Prostate gland (tissue), 2 donors: ENCODE measurements at regions not wholly inside any gene's neighbourhood (a gene's known extent, or its start where the extent isn't known, plus 50 kb on each side); places are given as distances from the start of the nearest gene placed in this dataset.

Experiments used
- DNase-seq: peaks from one replicate; pipeline ENCODE4 v3.0.0-alpha.2; 2019; ENCODE audit warnings: low spot score
- H3K27ac ChIP-seq, 2 donors: fragments of 200-600 bp; sonication (generic); 2 replicates each; pipeline ENCODE4 v1.5.1; 2017 to 2019
- H3K27me3 ChIP-seq: fragments of 200-600 bp; sonication (generic); replicated peaks from 2 replicates; pipeline ENCODE4 v1.5.1; 2019; ENCODE audit not compliant: insufficient read depth
- H3K36me3 ChIP-seq, 2 donors: fragments of 200-600 bp; sonication (generic); 1 replicate in 1 of 2; 2 replicates in 1 of 2; pipeline versions ENCODE4 v1.5.1 to v1.8.1; 2017 to 2019
- H3K4me1 ChIP-seq: fragments of 200-600 bp; sonication (generic); replicated peaks from 2 replicates; pipeline ENCODE4 v1.5.1; 2019
- H3K4me3 ChIP-seq, 2 donors: fragments of 200-600 bp; sonication (generic); 2 replicates each; pipeline ENCODE4 v1.5.1; 2017 to 2019
- H3K9me3 ChIP-seq: fragments of 200-600 bp; sonication (generic); 2 replicates; pipeline ENCODE4 v1.5.1; 2017
- POLR2A ChIP-seq: fragments of 450-650 bp; IDR thresholded peaks from one replicate; pipeline ENCODE4 v1.6.1; 2016; ENCODE audit warnings: antibody characterized with exemption, mild to moderate bottlenecking
- POLR2AphosphoS5 ChIP-seq: sonication (generic); formaldehyde crosslinking; IDR thresholded peaks from one replicate; pipeline ENCODE4 v1.6.1; 2017; ENCODE audit warnings: antibody characterized with exemption
- WGBS: methylation state at CpG from one replicate; pipeline ENCODE4 v1.1.5; 2018; 5-methylcytosine and 5-hydroxymethylcytosine counted together
- intact Hi-C: fragments of 100-400 bp; cut with DNase I; formaldehyde crosslinking; loops from one replicate; pipeline ENCODE4 v1.14.2; 2022
- TF ChIP-seq, protein P1 (sequence below), 4 experiments: fragments of 200-600 bp in 2 of 4; fragments of 450-650 bp in 2 of 4; sonication (generic) in 2 of 4; IDR thresholded peaks; 1 replicate in 3 of 4; 2 replicates in 1 of 4; pipeline ENCODE4 v1.5.1; 2016 to 2019; ENCODE audit warnings: antibody characterized with exemption in 4 of 4, mild to moderate bottlenecking in 2 of 4, moderate library complexity in 2 of 4

DNA sequence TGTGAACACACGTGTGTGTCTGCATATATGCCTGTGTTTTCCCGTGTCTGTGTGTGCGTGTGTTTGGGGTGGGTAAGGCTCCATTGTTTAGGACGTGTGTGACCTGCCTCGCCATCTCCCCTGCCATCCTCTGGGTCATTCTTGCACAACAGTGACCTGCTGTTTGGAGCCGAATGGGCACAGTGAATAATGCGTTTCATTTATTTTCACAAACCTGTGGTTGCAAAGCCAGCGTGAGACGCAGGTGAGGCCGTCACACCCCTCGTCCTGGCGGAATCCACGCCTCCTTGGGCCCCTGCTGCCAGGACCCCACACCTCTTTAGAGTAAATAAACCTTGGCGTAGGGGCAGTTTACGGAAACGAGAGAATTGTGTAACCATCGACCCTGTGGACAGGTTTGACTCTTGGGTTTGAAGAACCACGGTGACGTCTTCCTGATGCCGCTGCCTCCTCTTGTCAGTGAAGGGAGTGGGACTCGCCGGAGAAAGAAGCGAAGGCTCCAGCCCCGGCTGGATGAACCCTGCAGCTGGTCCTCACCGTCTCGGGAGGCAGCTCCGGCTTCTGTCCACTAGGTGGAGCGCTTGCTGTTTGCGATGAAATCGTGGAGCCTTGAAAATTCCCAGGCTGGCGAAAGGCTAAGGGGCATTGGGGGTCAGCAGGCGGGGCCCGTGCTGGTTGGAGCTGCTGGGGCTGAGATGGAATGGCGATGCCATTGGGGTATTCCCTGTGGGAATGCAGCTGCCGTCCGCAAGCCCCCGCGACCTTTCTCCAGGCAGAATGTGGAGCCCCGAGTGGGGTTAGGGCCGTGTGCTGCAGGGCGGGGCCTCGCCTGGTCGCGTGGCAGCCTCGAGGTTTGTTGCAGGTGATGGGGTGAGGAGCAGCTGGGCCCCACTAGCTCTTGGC is 81.1 kb downstream of the RTP5 start:
- Histone ChIP-seq H3K4me1 (no peaks in the 10 kb centered on the region), H3K9me3 (no peaks in the 10 kb centered on the region), H3K4me3 (no peak overlapping the region), H3K27me3 (no peaks in the 10 kb centered on the region), H3K36me3 (no peaks in the 10 kb centered on the region), H3K27ac (no peak overlapping the region)
- intact Hi-C loops: no loop called here
- 30% methylated on average over 44 of the region's 45 CpGs for WGBS
- peak; percentile 63 for DNase-seq
- TF ChIP-seq, protein P1, sequence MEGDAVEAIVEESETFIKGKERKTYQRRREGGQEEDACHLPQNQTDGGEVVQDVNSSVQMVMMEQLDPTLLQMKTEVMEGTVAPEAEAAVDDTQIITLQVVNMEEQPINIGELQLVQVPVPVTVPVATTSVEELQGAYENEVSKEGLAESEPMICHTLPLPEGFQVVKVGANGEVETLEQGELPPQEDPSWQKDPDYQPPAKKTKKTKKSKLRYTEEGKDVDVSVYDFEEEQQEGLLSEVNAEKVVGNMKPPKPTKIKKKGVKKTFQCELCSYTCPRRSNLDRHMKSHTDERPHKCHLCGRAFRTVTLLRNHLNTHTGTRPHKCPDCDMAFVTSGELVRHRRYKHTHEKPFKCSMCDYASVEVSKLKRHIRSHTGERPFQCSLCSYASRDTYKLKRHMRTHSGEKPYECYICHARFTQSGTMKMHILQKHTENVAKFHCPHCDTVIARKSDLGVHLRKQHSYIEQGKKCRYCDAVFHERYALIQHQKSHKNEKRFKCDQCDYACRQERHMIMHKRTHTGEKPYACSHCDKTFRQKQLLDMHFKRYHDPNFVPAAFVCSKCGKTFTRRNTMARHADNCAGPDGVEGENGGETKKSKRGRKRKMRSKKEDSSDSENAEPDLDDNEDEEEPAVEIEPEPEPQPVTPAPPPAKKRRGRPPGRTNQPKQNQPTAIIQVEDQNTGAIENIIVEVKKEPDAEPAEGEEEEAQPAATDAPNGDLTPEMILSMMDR (IDR thresholded peaks at IDR 0.05): peak; percentile 70 to 86 (median 84)
- TF ChIP-seq POLR2A: no peak
- TF ChIP-seq POLR2AphosphoS5: peak; percentile 33

DNA sequence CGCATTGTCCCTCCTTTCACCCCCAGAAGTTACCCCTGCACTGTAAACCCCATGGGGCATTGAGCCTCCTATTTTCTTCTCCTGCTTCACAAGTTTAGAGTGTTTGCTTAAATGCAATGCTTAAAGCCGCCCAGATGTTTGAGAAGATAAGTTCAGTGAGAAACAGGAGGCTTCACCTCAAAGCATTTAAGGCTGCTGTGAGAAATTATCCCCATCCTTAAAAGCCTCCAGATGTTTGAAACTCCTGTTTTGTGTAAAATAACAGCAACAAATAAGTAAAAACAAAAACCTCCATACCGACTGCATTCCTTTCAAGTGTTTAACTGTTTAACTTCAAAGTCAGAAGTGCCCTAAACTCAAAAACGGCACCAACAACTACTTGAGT is 81.8 kb downstream of the RTP5 start:
- 49% methylated on average over 4 of the region's 4 CpGs for WGBS
- no peaks in the 10 kb centered on the region for H3K9me3 ChIP-seq
- H3K4me3 ChIP-seq: no peak overlapping the region
- no peak for TF ChIP-seq POLR2AphosphoS5
- TF ChIP-seq POLR2A: no peak
- TF ChIP-seq, protein P1 (IDR thresholded peaks at IDR 0.05): no peak
- no peak for DNase-seq
- H3K36me3 ChIP-seq: no peaks in the 10 kb centered on the region
- H3K27me3 ChIP-seq: no peaks in the 10 kb centered on the region
- no peak overlapping the region for H3K27ac ChIP-seq
- H3K4me1 ChIP-seq: no peaks in the 10 kb centered on the region
- intact Hi-C loops: no loop called here

DNA sequence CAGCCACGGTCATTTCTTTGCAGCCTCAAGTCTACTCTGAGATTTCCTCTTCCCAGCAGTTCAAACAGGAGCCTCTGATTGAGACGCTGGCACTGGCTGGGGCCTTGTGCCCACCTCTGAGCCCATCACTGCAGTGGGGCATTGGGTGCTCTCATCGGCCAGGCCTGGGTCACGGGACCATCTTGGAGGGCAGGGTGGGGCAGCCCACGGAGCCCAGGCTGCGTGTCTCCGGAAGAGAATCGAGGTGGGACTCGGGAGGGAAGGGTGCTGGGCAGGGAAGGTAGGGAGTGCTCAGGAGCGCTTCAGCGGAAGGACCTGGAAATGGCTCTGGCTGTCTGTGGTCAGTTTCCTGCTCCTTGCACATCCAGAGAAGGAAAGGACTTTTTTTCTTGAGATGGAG is 82.4 kb downstream of the RTP5 start:
- 92% methylated on average over 11 of the region's 11 CpGs for WGBS
- Histone ChIP-seq H3K9me3 (no peaks in the 10 kb centered on the region), H3K36me3 (no peaks in the 10 kb centered on the region), H3K27ac (no peak overlapping the region), H3K4me1 (no peaks in the 10 kb centered on the region), H3K4me3 (no peak overlapping the region), H3K27me3 (no peaks in the 10 kb centered on the region)
- intact Hi-C loops: no loop called here
- TF ChIP-seq, protein P1 (IDR thresholded peaks at IDR 0.05): no peak
- no peak for TF ChIP-seq POLR2AphosphoS5
- no peak for TF ChIP-seq POLR2A
- no peak for DNase-seq

DNA sequence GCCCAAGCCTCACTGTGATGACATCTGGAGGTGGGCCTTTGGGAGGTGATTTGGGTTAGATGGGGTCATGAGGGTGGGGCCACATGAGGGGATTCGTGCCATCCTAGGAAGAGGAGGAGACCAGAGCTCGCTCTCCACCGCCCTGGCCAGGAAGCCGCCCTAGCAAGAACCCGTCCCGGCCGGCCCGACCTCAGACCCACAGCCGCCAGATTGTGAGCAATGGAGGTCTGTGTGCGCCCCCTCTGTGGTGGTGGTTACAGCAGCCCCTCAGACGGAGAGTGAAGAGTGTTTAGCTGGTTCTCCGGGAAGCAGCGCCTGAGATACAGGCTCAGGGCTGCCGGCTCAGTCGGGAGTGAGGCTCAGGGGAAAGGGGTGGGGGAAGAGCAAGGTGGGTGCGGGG is 83.3 kb downstream of the RTP5 start:
- no peaks in the 10 kb centered on the region for H3K4me1 ChIP-seq
- no peak for DNase-seq
- TF ChIP-seq, protein P1 (IDR thresholded peaks at IDR 0.05): no peak
- no peak for TF ChIP-seq POLR2A
- no peak for TF ChIP-seq POLR2AphosphoS5
- 92% methylated on average over 15 of the region's 16 CpGs for WGBS
- no peaks in the 10 kb centered on the region for H3K36me3 ChIP-seq
- no peak overlapping the region for H3K4me3 ChIP-seq
- no peak overlapping the region for H3K27ac ChIP-seq
- no peaks in the 10 kb centered on the region for H3K27me3 ChIP-seq
- intact Hi-C loops: no loop called here
- H3K9me3 ChIP-seq: no peaks in the 10 kb centered on the region
